Neural progenitor cell (in vitro differentiated cells): ENCODE measurements at regions not wholly inside any gene's neighbourhood (a gene's known extent, or its start where the extent isn't known, plus 50 kb on each side); places are given as distances from the start of the nearest gene placed in this dataset.

ENCODE experiments used
- CTCF ChIP-seq: fragments of 200-600 bp; sonication (generic); IDR thresholded peaks from 2 replicates; pipeline ENCODE4 v1.5.1; 2017; ENCODE audit warnings: antibody characterized with exemption, mild to moderate bottlenecking
- EZH2 ChIP-seq: fragments of 200-600 bp; sonication (generic); IDR thresholded peaks from 2 replicates; pipeline ENCODE4 v1.6.1; 2017; ENCODE audit warnings: antibody characterized with exemption, mild to moderate bottlenecking, moderate library complexity

- TF ChIP-seq CTCF, result no peak
- no peak for TF ChIP-seq EZH2
These were observed 898.1 kb downstream of the XPNPEP1 start for GRCh38 chr10:109025172-109025571.
